H9 (cell line): ENCODE measurements at regions not wholly inside any gene's neighbourhood (a gene's known extent, or its start where the extent isn't known, plus 50 kb on each side); places are given as distances from the start of the nearest gene placed in this dataset.

ENCODE experiments used
- DNase-seq: peaks from one replicate; pipeline ENCODE4 v3.0.0-alpha.2; 2017
- H2AFZ ChIP-seq: one replicate; pipeline ENCODE4 v1.6.1; 2013; ENCODE audit warnings: mild to moderate bottlenecking, low read length, control low read depth, moderate library complexity
- H2AK5ac ChIP-seq: 2 replicates; pipeline ENCODE4 v1.6.1; 2013; ENCODE audit warnings: low read length, control low read depth, mixed read lengths; ENCODE audit not compliant: insufficient read length
- H2BK120ac ChIP-seq: one replicate; pipeline ENCODE4 v1.6.1; 2013; ENCODE audit warnings: low read depth, mild to moderate bottlenecking, low read length, control low read depth, inconsistent platforms; ENCODE audit not compliant: poor library complexity, severe bottlenecking
- H2BK12ac ChIP-seq: 2 replicates; pipeline ENCODE4 v1.6.1; 2013; ENCODE audit warnings: low read length, control low read depth, mixed read lengths, low read depth; ENCODE audit not compliant: insufficient read length
- H2BK15ac ChIP-seq: 2 replicates; pipeline ENCODE4 v1.6.1; 2013; ENCODE audit warnings: low read depth, low read length, control low read depth
- H2BK20ac ChIP-seq: one replicate; pipeline ENCODE4 v1.6.1; 2013; ENCODE audit warnings: low read depth, mild to moderate bottlenecking, low read length, control low read depth, inconsistent platforms; ENCODE audit not compliant: poor library complexity, severe bottlenecking
- H2BK5ac ChIP-seq: 2 replicates; pipeline ENCODE4 v1.6.1; 2013; ENCODE audit warnings: low read length, control low read depth, mixed read lengths; ENCODE audit not compliant: insufficient read length
- H3K14ac ChIP-seq: 2 replicates; pipeline ENCODE4 v1.6.1; 2013; ENCODE audit warnings: low read length, control low read depth; ENCODE audit not compliant: insufficient read depth
- H3K18ac ChIP-seq: 2 replicates; pipeline ENCODE4 v1.6.1; 2013; ENCODE audit warnings: low read depth, mild to moderate bottlenecking, mixed read lengths, low read length, control low read depth; ENCODE audit not compliant: insufficient read length
- H3K23ac ChIP-seq: 2 replicates; pipeline ENCODE4 v1.6.1; 2013; ENCODE audit warnings: low read length, control low read depth, mixed read lengths, low read depth; ENCODE audit not compliant: insufficient read length
- H3K23me2 ChIP-seq: 2 replicates; pipeline ENCODE4 v1.6.1; 2013; ENCODE audit warnings: low read depth, mild to moderate bottlenecking, mixed read lengths, low read length, control low read depth; ENCODE audit not compliant: insufficient read length, poor library complexity, severe bottlenecking
- H3K27ac ChIP-seq: 2 replicates; pipeline ENCODE4 v1.5.1; 2013; ENCODE audit warnings: low read length, control low read depth, mixed read lengths, low read depth; ENCODE audit not compliant: insufficient read length
- H3K27me3 ChIP-seq: 2 replicates; pipeline ENCODE4 v1.6.1; 2013; ENCODE audit warnings: low read length, control low read depth, inconsistent platforms; ENCODE audit not compliant: insufficient read depth
- H3K4ac ChIP-seq: 2 replicates; pipeline ENCODE4 v1.6.1; 2013; ENCODE audit warnings: low read depth, mild to moderate bottlenecking, control low read depth, inconsistent platforms, low read length, moderate library complexity
- H3K4me1 ChIP-seq: 2 replicates; pipeline ENCODE4 v1.6.1; 2013; ENCODE audit warnings: low read length, control low read depth, inconsistent platforms; ENCODE audit not compliant: insufficient read depth
- H3K4me2 ChIP-seq: 2 replicates; pipeline ENCODE4 v1.6.1; 2013; ENCODE audit warnings: low read length, control low read depth, mixed read lengths; ENCODE audit not compliant: insufficient read length, insufficient read depth
- H3K56ac ChIP-seq: 2 replicates; pipeline ENCODE4 v1.6.1; 2013; ENCODE audit warnings: low read depth, mild to moderate bottlenecking, mixed read lengths, low read length, control low read depth; ENCODE audit not compliant: insufficient read length
- H3K79me1 ChIP-seq: 2 replicates; pipeline ENCODE4 v1.6.1; 2013; ENCODE audit warnings: low read depth, mild to moderate bottlenecking, moderate library complexity, low read length, control low read depth, inconsistent platforms; ENCODE audit not compliant: insufficient read depth, poor library complexity, severe bottlenecking
- H3K79me2 ChIP-seq: 2 replicates; pipeline ENCODE4 v1.6.1; 2013; ENCODE audit warnings: low read length, control low read depth, inconsistent platforms; ENCODE audit not compliant: insufficient read depth
- H3K9ac ChIP-seq: 2 replicates; pipeline ENCODE4 v1.6.1; 2013; ENCODE audit warnings: low read length, control low read depth, mixed read lengths; ENCODE audit not compliant: insufficient read length; ENCODE audit errors: extremely low read depth
- H3K9me3 ChIP-seq: one replicate; pipeline ENCODE4 v1.6.1; 2013; ENCODE audit warnings: low read depth, low read length, inconsistent platforms; ENCODE audit not compliant: control insufficient read depth
- H3T11ph ChIP-seq: one replicate; pipeline ENCODE4 v1.6.1; 2013; ENCODE audit warnings: mild to moderate bottlenecking, low read length, control low read depth, inconsistent platforms
- H4K20me1 ChIP-seq: one replicate; pipeline ENCODE4 v1.6.1; 2013; ENCODE audit not compliant: control insufficient read depth, insufficient read length, insufficient read depth
- H4K5ac ChIP-seq: 2 replicates; pipeline ENCODE4 v1.6.1; 2013; ENCODE audit warnings: low read depth, mild to moderate bottlenecking, mixed read lengths, low read length, control low read depth; ENCODE audit not compliant: insufficient read length
- H4K8ac ChIP-seq: replicated peaks from 2 replicates; pipeline ENCODE4 v1.6.1; 2013; ENCODE audit warnings: low read length, control low read depth, mixed read lengths, low read depth; ENCODE audit not compliant: insufficient read length
- H4K91ac ChIP-seq: 2 replicates; pipeline ENCODE4 v1.6.1; 2013; ENCODE audit warnings: low read depth, mild to moderate bottlenecking, moderate library complexity, mixed read lengths, low read length, control low read depth; ENCODE audit not compliant: insufficient read length
- H3K27ac Mint-ChIP-seq, 3 experiments: 2 replicates in 2 of 3; 3 replicates in 1 of 3; pipeline ENCODE4 v1.8.0; 2020 to 2021; ENCODE audit warnings: mixed read lengths in 3 of 3, mild to moderate bottlenecking in 1 of 3, moderate library complexity in 1 of 3
- H3K27me3 Mint-ChIP-seq: 2 replicates; pipeline ENCODE4 v1.8.0; 2021; ENCODE audit warnings: low read depth, mild to moderate bottlenecking, moderate library complexity, mixed read lengths
- H3K36me3 Mint-ChIP-seq, 3 experiments: 2 replicates in 2 of 3; 3 replicates in 1 of 3; pipeline ENCODE4 v1.8.0; 2020 to 2021; ENCODE audit warnings: low read depth in 3 of 3, mixed read lengths in 3 of 3; ENCODE audit not compliant: insufficient read depth in 1 of 3
- H3K4me1 Mint-ChIP-seq, 2 experiments: 2 replicates each; pipeline ENCODE4 v1.8.0; 2020; ENCODE audit warnings: mixed read lengths in 2 of 2
- H3K4me3 Mint-ChIP-seq, 2 experiments: 2 replicates in 1 of 2; 3 replicates in 1 of 2; pipeline ENCODE4 v1.8.0; 2020 to 2021; ENCODE audit warnings: mild to moderate bottlenecking in 2 of 2, mixed read lengths in 2 of 2, moderate library complexity in 1 of 2
- H3K9me3 Mint-ChIP-seq, 2 experiments: 2 replicates in 1 of 2; 3 replicates in 1 of 2; pipeline ENCODE4 v1.8.0; 2020; ENCODE audit warnings: mild to moderate bottlenecking in 2 of 2, mixed read lengths in 2 of 2, moderate library complexity in 1 of 2
- CTCF ChIP-seq: fragments of 200-600 bp; sonication (generic); conservative IDR thresholded peaks from 3 replicates; pipeline ENCODE4 v1.8.0; 2021; ENCODE audit warnings: antibody characterized with exemption, mild to moderate bottlenecking
- WGBS: extraction: QIAGEN DNeasy Blood & Tissue Kit; methylation state at CpG from one replicate; pipeline ENCODE4 v1.1.7; 2013; ENCODE audit warnings: missing lambda C conversion rate, low lambda C conversion rate, mixed read lengths; ENCODE audit not compliant: insufficient read length; ENCODE audit errors: extremely low coverage; 5-methylcytosine and 5-hydroxymethylcytosine counted together

GRCh38 chr10:83990126-83990525 is 149.2 kb upstream of the GHITM start:
- no peak overlapping the region for H3K14ac ChIP-seq
- H3K79me2 ChIP-seq: no peaks in the 10 kb centered on the region
- H4K8ac ChIP-seq: no peak overlapping the region
- H3K23ac ChIP-seq: no peak overlapping the region
- no peak overlapping the region for H2AK5ac ChIP-seq
- no peak overlapping the region for H2BK12ac ChIP-seq
- Mint-ChIP-seq H3K27ac (no peak overlapping the region; a peak in 1 of 7 replicates), H3K4me3 (no peak overlapping the region), H3K9me3 (no peaks in the 10 kb centered on the region), H3K27me3 (peaks cover 3% of the 10 kb centered on the region), H3K4me1 (peaks cover 3 to 4% of the 10 kb centered on the region in 2 experiments; a peak in 3 of 4 replicates), H3K36me3 (no peaks in the 10 kb centered on the region; a peak in 1 of 7 replicates)
- H3K9me3 ChIP-seq: no peaks in the 10 kb centered on the region
- H3K27ac ChIP-seq: no peak overlapping the region
- H3K4me2 ChIP-seq: no peak overlapping the region
- no peak overlapping the region for H3K9ac ChIP-seq
- H2BK20ac ChIP-seq: no peak overlapping the region
- H4K91ac ChIP-seq: no peak overlapping the region
- no peak overlapping the region for H2BK15ac ChIP-seq
- H4K5ac ChIP-seq: no peak overlapping the region
- H3K4ac ChIP-seq: no peak overlapping the region
- no peaks in the 10 kb centered on the region for H3K23me2 ChIP-seq
- no peaks in the 10 kb centered on the region for H3K27me3 ChIP-seq
- H3K18ac ChIP-seq: no peak overlapping the region
- H4K20me1 ChIP-seq: no peaks in the 10 kb centered on the region
- no peaks in the 10 kb centered on the region for H3K4me1 ChIP-seq
- no peak overlapping the region for H3T11ph ChIP-seq
- no peaks in the 10 kb centered on the region for H3K79me1 ChIP-seq
- no peak overlapping the region for H2BK5ac ChIP-seq
- no peak overlapping the region for H2BK120ac ChIP-seq
- TF ChIP-seq CTCF: no peak
- no CpG with 5 or more reads among the region's 3 CpGs for WGBS
- no peak overlapping the region for H3K56ac ChIP-seq
- DNase-seq: no peak
- H2AFZ ChIP-seq: no peak overlapping the region
